ENCODE measurements at regions not wholly inside any gene's neighbourhood (a gene's known extent, or its start where the extent isn't known, plus 50 kb on each side); places are given as distances from the start of the nearest gene placed in this dataset.

- Histone ChIP-seq H3K18ac (ENCODE audit: insufficient read length, low read depth, low read length) (no peak overlapping the region), H3K27ac (ENCODE audit: insufficient read length, low read depth, low read length) (no peak overlapping the region), H3K9me3 (ENCODE audit: control insufficient read depth, low read depth, low read length) (peaks cover 18% of the 10 kb centered on the region), H3K79me2 (ENCODE audit: insufficient read depth, low read length) (no peaks in the 10 kb centered on the region), H2AK5ac (ENCODE audit: insufficient read length, low read length) (no peak overlapping the region), H2BK20ac (ENCODE audit: low read depth, low read length, poor library complexity, severe bottlenecking) (no peak overlapping the region), H3K23me2 (ENCODE audit: insufficient read length, low read depth, low read length, poor library complexity, severe bottlenecking) (no peaks in the 10 kb centered on the region), H2BK12ac (ENCODE audit: insufficient read length, low read depth, low read length) (no peak overlapping the region), H3K4me1 (ENCODE audit: insufficient read depth, low read length) (no peaks in the 10 kb centered on the region), H3K4ac (ENCODE audit: low read depth, low read length) (no peak overlapping the region), H3T11ph (ENCODE audit: low read length) (no peak overlapping the region), H3K27me3 (ENCODE audit: insufficient read depth, low read length) (no peaks in the 10 kb centered on the region), H3K9ac (ENCODE audit: extremely low read depth, insufficient read length, low read length) (no peak overlapping the region), H2BK15ac (ENCODE audit: low read depth, low read length) (no peak overlapping the region), H4K91ac (ENCODE audit: insufficient read length, low read depth, low read length) (no peak overlapping the region), H3K79me1 (ENCODE audit: insufficient read depth, low read depth, low read length, poor library complexity, severe bottlenecking) (no peaks in the 10 kb centered on the region), H3K14ac (ENCODE audit: insufficient read depth, low read length) (no peak overlapping the region), H3K56ac (ENCODE audit: insufficient read length, low read depth, low read length) (no peak overlapping the region), H3K23ac (ENCODE audit: insufficient read length, low read depth, low read length) (no peak overlapping the region), H2BK5ac (ENCODE audit: insufficient read length, low read length) (no peak overlapping the region), H4K8ac (replicated peaks; ENCODE audit: insufficient read length, low read depth, low read length) (no peak overlapping the region), H4K5ac (ENCODE audit: insufficient read length, low read depth, low read length) (no peak overlapping the region), H2AFZ (ENCODE audit: low read length) (no peak overlapping the region), H4K20me1 (ENCODE audit: control insufficient read depth, insufficient read depth, insufficient read length) (no peaks in the 10 kb centered on the region), H3K4me2 (ENCODE audit: insufficient read depth, insufficient read length, low read length) (no peak overlapping the region), H2BK120ac (ENCODE audit: low read depth, low read length, poor library complexity, severe bottlenecking) (no peak overlapping the region)
- no peak for TF ChIP-seq CTCF (conservative IDR thresholded peaks at IDR 0.05)
- Mint-ChIP-seq H3K4me3 (no peak overlapping the region), H3K9me3 (peaks cover 25 to 28% of the 10 kb centered on the region in 2 experiments), H3K36me3 (ENCODE audit: insufficient read depth in 1 of 3, low read depth in 3 of 3) (peaks cover 8 to 24% (median 22%) of the 10 kb centered on the region in 3 experiments; a peak in 4 of 7 replicates), H3K27me3 (ENCODE audit: low read depth) (no peaks in the 10 kb centered on the region; the same call in 1 of the 2 replicates), H3K27ac (no peak overlapping the region), H3K4me1 (no peaks in the 10 kb centered on the region)
- DNase-seq: no peak
- no CpG with 5 or more reads among the region's 2 CpGs for WGBS (ENCODE audit: extremely low coverage, insufficient read length, low lambda C conversion rate)
These were observed 523.9 kb downstream of the FOXG1 start for GRCh38 chr14:29290441-29290840.

Data from H9 (cell line).